ENCODE measurements at regions not wholly inside any gene's neighbourhood (a gene's known extent, or its start where the extent isn't known, plus 50 kb on each side); places are given as distances from the start of the nearest gene placed in this dataset.

- H3K27ac Mint-ChIP-seq = no peak overlapping the region
- Histone ChIP-seq H4K20me1 (ENCODE audit: control insufficient read depth, insufficient read depth, low read length, poor library complexity, severe bottlenecking) (no peaks in the 10 kb centered on the region), H3K27ac (ENCODE audit: low read length in 2 of 2) (no peak overlapping the region), H3K9me3 (ENCODE audit: control extremely low read depth in 1 of 3, control insufficient read depth in 2 of 3, insufficient read depth in 1 of 3, low read length in 2 of 3) (no peaks in the 10 kb centered on the region), H2AFZ (ENCODE audit: insufficient read depth, low read depth, low read length, poor library complexity, severe bottlenecking) (no peak overlapping the region), H3K4me3 (ENCODE audit: control extremely low read depth in 1 of 5, extremely low read depth in 1 of 5, insufficient read depth in 1 of 5, low read depth in 2 of 5, low read length in 4 of 5) (no peak overlapping the region), H3K79me2 (ENCODE audit: control insufficient read depth, insufficient read depth, low read length) (no peaks in the 10 kb centered on the region), H3K9ac (ENCODE audit: low read length) (no peak overlapping the region), H3K4me1 (ENCODE audit: control insufficient read depth in 2 of 2, insufficient read depth in 2 of 2, low read length in 2 of 2) (no peaks in the 10 kb centered on the region), H3K4me2 (replicated peaks; ENCODE audit: low read depth, low read length, poor library complexity, severe bottlenecking) (no peak overlapping the region), H3K27me3 (replicated peaks in 1 of 4; ENCODE audit: control extremely low read depth in 1 of 4, control insufficient read depth in 3 of 4, insufficient read depth in 4 of 4, low read length in 3 of 4) (no peaks in the 10 kb centered on the region), H3K36me3 (replicated peaks in 1 of 2; ENCODE audit: control extremely low read depth in 1 of 2, control insufficient read depth in 1 of 2, extremely low read depth in 1 of 2, insufficient read depth in 2 of 2, low read length in 1 of 2) (no peaks in the 10 kb centered on the region)
- no peaks in the 10 kb centered on the region for H3K27me3 Mint-ChIP-seq
- H3K4me1 Mint-ChIP-seq = no peaks in the 10 kb centered on the region
- POLR2A ChIA-PET = no interaction called here
- peaks cover 2% of the 10 kb centered on the region for H3K9me3 Mint-ChIP-seq (ENCODE audit: insufficient read depth)
- intact Hi-C loops (cut with micrococcal nuclease) = no loop called here
- no peak for TF ChIP-seq CTCF (IDR thresholded peaks at IDR 0.05)
- no peak for TF ChIP-seq EZH2 (IDR thresholded peaks at IDR 0.05; ENCODE audit: borderline replicate concordance, insufficient read depth, low read depth, low read length, poor library complexity, severe bottlenecking)
- no peak for DNase-seq
- ATAC-seq (ENCODE audit: low read depth) = no peak
- H3K4me3 Mint-ChIP-seq = no peak overlapping the region
- CTCF ChIA-PET = no interaction called here
- no CpG with 5 or more reads among the region's 5 CpGs for WGBS (ENCODE audit: insufficient coverage)
Measured at GRCh38 chr4:23333946-23334878, 555.6 kb downstream of the PPARGC1A start.

- no CpG with 5 or more reads among the region's 5 CpGs for WGBS (ENCODE audit: insufficient coverage)
- no peaks in the 10 kb centered on the region for H3K27me3 ChIP-seq (replicated peaks in 1 of 4; ENCODE audit: control extremely low read depth in 1 of 4, control insufficient read depth in 3 of 4, insufficient read depth in 4 of 4, low read length in 3 of 4)
- H3K9ac ChIP-seq (ENCODE audit: low read length) = no peak overlapping the region
- no peaks in the 10 kb centered on the region for H3K4me1 ChIP-seq (ENCODE audit: control insufficient read depth in 2 of 2, insufficient read depth in 2 of 2, low read length in 2 of 2)
- TF ChIP-seq EZH2 (IDR thresholded peaks at IDR 0.05; ENCODE audit: borderline replicate concordance, insufficient read depth, low read depth, low read length, poor library complexity, severe bottlenecking) (no peak), CTCF (IDR thresholded peaks at IDR 0.05) (no peak)
- no peaks in the 10 kb centered on the region for H4K20me1 ChIP-seq (ENCODE audit: control insufficient read depth, insufficient read depth, low read length, poor library complexity, severe bottlenecking)
- no peak overlapping the region for H3K27ac Mint-ChIP-seq
- peaks cover 2% of the 10 kb centered on the region for H3K9me3 Mint-ChIP-seq (ENCODE audit: insufficient read depth)
- H3K27me3 Mint-ChIP-seq = no peaks in the 10 kb centered on the region
- POLR2A ChIA-PET = no interaction called here
- no peaks in the 10 kb centered on the region for H3K4me1 Mint-ChIP-seq
- no peaks in the 10 kb centered on the region for H3K36me3 ChIP-seq (replicated peaks in 1 of 2; ENCODE audit: control extremely low read depth in 1 of 2, control insufficient read depth in 1 of 2, extremely low read depth in 1 of 2, insufficient read depth in 2 of 2, low read length in 1 of 2)
- no peak overlapping the region for H3K4me3 Mint-ChIP-seq
- no peaks in the 10 kb centered on the region for H3K9me3 ChIP-seq (ENCODE audit: control extremely low read depth in 1 of 3, control insufficient read depth in 2 of 3, insufficient read depth in 1 of 3, low read length in 2 of 3)
- H3K4me3 ChIP-seq (ENCODE audit: control extremely low read depth in 1 of 5, extremely low read depth in 1 of 5, insufficient read depth in 1 of 5, low read depth in 2 of 5, low read length in 4 of 5) = no peak overlapping the region
- no peak overlapping the region for H3K4me2 ChIP-seq (replicated peaks; ENCODE audit: low read depth, low read length, poor library complexity, severe bottlenecking)
- H3K79me2 ChIP-seq (ENCODE audit: control insufficient read depth, insufficient read depth, low read length) = no peaks in the 10 kb centered on the region
- no peak overlapping the region for H2AFZ ChIP-seq (ENCODE audit: insufficient read depth, low read depth, low read length, poor library complexity, severe bottlenecking)
- ATAC-seq (ENCODE audit: low read depth) (no peak), DNase-seq (no peak)
- H3K27ac ChIP-seq (ENCODE audit: low read length in 2 of 2) = no peak overlapping the region
- CTCF ChIA-PET = no interaction called here
- intact Hi-C loops (cut with micrococcal nuclease) = no loop called here
Measured at GRCh38 chr4:23333556-23333945, 556.3 kb downstream of the PPARGC1A start.
